DMS53 (cell line): ENCODE measurements at regions not wholly inside any gene's neighbourhood (a gene's known extent, or its start where the extent isn't known, plus 50 kb on each side); places are given as distances from the start of the nearest gene placed in this dataset.

Experiments used
- DNase-seq: peaks from one replicate; lab custom pipeline; 2025; lab: John Stamatoyannopoulos, UW

DNA sequence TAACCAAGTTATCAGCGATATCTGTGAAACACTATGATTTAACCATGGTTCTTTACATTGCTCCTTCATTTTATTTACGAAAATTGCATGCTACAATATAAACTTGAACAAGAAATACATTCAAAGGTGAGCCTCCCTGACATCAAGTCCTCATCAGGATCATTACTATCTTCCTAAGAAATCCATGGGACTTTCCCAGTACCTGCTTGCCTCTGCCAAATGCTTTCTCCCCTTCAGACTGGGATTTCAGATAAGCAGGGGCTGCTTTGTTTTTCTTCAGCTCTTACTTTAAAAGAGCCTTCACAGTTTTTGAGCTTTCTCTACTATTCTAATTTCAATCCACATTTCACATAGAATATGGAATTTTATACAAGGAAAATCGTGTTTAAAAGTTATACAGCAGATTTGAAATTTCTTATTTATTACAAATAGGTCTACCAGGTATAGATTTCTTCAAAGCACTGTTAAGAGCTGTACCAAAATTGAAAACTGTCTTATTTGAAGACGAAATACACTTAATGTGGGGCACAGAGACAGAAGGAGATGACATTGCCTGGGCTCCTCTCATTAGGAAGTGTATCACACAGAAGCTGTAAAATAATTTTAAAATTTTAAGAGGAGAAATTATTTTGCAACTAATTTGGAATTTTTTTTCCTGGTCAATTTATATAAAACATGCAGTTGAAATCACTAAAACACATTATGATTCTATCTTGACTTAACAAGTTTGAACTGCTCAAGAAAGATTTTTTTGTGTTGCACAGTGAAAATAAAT lies 615.0 kb upstream of the AGTR1 start:
- no peak for DNase-seq

DNA sequence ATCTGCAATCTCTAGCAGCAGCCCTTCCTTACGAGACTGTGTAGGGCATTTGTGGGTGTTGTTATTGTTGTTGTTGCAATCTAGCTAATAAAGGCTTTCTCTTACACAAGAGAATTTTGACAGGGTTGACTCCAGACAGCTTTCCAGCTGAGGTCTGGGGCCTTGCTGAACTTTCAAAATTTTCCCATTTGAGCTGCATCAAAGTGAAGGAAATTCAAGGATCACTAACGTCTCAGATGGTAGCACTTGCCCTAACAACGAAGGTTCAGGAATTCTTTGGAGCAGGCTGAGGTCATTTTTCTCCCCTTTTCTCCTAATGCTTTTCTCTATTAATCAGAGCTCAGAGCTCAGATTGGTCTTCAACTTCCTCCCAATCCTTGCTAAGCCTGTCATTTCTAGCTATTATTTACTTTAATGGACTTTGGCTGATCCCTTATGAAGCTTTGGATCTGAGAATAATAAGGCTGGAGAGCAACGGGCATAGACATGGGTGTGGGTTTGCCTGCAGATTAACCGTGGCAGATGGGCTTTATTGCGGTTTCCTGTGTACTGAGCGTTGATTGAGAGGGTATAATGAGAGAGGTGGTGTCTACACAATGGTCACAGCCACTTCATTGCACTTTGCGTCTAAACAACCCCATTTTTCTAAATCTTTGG lies 614.0 kb upstream of the AGTR1 start:
- DNase-seq = no peak

DNA sequence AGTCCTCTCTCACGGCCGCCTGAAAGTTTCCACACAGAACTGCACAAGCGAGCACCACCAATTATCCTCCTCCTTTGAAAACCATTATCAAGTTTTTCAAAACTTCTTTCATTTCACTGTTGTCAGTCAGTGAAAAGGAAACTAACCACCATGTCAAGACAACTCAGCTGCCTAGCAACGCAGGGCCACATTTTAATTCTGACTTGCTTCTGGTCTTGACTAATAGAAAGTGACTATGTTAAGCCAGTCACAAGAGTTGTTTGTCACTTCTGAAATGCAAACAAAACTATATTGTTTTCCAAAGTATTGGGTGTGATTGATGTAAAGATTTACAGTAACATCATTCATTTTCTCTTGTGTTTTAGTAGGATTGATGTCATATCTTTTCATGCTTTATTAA lies 612.8 kb upstream of the AGTR1 start:
- no peak for DNase-seq

DNA sequence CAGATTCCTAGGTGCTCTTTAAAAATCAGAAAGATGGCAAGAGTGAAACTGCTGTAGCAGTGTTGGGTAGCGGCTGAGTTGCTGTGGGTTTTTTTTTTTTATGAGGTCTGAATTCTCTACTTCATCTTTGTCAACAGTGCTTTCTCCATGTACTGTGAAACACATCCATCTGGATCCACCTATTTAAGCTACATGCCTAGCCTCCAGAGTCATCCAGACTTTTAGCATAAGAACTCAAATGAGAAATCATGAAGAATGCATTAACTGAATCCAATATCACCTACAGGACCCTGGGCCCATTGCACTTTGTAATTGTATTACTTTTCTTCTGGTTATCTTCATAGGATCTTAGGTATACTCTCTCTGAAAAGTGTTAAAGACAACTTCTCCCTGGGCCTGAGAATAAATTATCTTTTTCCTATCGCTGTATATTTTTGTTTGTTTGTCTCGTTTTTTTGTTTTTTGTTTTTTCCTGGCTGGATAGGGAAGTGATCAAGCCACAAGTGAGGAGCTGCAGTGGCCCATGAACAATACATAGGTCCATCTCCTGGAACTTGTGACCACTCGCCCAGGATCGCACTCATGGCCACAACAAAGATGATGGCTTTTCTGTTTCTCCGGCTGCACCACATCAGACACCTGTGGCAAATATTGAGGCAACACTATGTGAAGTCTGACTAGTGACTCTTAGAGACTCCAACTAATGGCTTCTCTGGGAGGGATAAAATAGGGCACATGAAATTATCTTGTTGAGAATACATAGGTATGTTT lies 609.9 kb upstream of the AGTR1 start:
- no peak for DNase-seq

DNA sequence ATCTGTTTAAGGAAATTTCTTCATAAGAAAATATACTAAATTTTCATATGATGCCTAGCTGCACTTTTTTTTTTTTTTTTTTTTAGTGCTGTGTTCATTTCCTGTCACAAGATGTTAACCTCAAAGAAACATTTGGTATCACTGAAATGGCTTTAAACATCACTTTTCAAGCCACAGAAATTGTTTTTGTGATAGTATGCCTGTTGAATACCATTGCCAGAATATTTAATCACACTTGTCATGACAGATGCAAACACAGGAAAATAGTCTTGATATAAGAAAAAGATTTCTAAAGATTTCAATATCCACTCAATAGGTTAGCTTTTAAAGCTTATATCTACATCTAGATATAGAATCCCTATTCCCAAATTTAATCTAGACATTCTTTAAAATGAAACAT lies 608.5 kb upstream of the AGTR1 start:
- no peak for DNase-seq

DNA sequence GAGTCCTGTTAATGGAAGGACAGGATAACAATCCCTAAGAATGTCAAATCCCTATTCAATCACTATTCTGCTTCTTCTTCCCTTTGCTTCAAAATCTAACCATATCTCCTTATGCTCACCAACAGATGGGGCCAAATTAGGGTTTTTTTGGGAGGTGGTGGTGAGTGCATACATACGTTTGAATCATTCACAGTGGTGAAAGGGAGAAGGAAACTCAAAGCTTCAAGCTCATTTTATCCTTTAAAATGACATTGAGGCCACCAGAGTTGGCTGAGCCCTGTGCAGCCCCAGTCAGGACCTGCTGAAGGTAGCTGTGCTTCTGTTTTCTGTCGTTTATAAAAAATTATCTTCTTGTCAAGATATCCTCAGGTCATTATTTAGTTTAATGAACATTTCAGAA lies 607.5 kb upstream of the AGTR1 start:
- DNase-seq = no peak

DNA sequence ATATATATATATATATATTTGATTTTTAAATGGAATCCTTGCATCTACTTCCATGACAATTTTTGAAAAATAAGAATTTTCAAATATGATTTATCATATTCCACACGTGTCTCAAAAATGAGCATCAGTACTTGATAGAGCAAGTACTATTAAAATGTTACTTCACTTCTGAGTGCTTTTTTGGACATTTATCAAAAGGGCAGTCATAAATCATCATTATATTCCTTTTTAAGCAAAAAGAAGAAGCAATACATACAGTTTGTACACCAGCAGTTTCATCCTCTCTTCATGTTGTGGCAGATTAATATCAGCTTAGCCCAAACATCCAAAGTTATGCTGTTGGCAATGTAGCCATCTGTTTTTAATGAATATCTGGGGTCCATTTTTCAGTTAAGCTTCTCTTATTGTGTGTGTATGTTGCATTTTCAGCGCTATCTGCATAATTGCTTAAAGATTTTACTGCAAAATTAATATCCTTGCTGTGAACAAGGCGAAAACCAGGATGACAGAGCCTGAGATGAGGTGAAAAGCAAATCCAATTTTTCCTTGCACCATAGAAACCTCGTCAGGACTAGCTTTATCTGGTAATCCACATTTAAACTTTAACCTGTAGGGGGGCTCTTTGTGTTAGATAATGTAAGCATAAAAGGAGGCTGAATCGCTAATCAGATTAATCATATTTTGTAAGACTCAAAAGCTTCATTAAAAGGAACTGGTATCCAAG lies 604.9 kb upstream of the AGTR1 start:
- DNase-seq = no peak

DNA sequence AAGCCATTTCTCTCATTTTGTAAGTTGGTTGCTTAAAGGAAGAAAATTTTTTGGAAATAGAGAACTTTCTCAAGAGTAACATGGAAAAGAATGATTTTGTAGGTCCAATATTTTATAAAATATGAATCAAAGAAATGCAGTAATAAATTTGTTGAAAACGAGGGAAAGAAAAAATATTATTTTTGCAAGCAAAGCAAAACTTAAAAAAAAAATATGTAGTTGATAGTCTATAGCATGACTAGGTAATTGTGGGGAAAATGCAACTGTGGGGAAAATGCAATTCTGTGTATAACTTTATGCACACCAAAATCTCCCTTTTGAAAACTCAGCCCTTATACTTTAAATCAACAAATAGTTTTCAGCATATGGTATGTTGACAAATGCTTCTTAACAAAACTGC lies 604.0 kb upstream of the AGTR1 start:
- DNase-seq = no peak

DNA sequence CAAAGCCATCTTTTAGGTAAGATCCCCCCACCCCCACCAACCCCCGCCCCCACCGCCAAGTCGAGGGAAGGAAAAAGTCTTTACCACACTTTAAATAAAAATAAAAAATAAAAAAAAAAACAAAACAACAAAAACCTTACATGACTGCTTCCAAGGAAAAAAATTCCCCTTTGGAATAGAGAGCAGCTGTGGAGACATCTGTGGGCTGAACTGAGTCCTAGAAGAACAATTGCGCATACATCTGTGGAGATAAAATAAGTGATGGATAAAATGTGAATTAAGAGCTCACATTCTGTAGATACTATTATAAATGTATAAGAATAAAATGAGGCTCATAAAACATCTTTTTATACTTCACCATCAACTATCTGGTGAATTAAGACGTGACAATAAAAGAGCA lies 601.7 kb upstream of the AGTR1 start:
- DNase-seq = no peak

DNA sequence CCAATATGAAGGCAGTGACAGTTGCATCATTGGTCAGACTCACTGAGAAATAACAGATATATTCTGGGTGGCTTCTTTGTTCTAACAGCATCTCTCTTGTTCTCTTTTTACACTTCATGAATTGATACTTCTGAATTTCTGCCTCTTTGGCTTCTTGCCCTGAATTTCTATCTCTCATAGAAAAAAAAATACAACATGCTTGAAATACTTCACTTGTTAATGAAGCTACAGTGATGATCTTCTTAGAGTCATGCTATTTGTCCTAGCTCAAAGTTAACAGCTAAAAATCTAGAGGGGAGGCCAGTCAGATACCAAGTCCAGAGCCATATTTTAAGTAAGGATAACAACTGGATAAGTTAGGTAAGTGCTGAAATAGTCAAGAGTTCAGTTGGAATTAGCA lies 597.2 kb upstream of the AGTR1 start:
- DNase-seq = no peak

DNA sequence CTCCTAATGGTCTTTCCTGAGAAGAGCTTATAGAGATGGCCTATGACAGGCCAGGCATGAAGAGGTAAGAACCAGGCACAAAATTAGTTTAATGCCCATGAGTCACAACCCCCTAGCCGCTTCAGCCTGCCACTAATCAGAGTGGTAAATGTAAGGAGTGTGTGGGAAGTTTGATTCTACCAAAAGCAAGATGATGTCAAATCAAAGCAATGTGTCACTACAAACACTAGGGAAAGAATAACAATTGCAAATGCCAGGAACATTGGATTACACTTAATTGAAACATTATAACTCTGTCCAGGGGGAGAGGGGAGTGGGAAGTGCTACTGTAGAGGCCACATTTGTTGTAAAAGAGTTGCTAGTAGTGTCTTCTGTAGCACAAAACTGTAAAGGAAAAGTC lies 596.6 kb upstream of the AGTR1 start:
- DNase-seq = no peak

DNA sequence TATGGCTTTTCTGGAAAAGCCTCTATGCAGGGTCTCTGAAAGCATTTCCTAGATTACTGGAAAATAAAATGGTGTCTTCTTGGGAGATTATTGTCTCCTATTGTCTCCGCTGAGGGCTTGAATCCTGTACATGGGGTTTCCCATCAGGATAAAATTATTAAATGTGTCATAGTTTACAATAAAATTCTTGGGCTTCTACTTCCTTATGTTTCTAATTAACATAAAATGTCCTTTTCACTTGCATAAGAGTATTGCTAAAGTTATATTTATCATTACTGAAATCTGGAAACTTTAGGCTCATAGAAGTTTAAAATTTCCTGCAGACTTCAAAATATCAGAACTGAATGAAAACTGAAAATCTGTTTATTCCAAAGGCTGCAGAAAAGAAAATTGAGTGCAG lies 595.5 kb upstream of the AGTR1 start:
- DNase-seq = no peak

DNA sequence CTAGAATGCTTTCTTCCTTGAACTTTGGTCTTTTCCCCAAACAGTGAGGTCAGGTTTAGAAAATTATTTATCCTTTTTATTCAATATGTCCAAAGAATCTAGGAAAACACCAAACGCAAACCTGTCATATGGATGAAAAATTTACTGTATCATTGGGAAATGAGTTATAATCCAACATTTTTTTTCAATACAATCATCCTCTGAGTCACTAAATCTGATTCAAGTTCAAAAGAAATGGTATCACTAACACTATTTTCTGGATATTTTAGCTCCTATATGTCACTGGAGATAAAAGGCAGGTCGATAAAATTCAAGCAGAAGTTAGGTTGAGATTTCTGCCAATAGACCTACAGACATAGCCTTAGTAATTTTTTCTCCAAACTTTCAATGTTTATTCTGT lies 591.6 kb upstream of the AGTR1 start:
- no peak for DNase-seq

DNA sequence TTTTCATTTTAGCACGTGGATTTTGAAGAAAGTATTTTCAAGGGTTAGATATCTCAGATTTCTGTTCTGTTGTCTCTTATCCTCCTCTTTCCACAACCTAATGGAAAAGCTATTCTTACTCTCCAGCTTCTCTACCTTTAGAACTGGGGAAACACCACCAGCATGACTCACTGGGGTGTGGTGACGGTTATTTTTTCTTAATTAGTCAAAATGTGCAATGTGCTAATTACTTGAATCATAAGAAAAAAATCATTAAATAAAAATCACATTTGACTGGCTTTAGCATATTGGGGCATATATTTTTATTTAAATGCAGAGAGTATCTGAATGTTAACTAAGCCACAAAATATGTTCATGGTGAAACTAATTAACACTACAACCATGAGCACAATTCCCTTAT lies 570.7 kb upstream of the AGTR1 start:
- no peak for DNase-seq

DNA sequence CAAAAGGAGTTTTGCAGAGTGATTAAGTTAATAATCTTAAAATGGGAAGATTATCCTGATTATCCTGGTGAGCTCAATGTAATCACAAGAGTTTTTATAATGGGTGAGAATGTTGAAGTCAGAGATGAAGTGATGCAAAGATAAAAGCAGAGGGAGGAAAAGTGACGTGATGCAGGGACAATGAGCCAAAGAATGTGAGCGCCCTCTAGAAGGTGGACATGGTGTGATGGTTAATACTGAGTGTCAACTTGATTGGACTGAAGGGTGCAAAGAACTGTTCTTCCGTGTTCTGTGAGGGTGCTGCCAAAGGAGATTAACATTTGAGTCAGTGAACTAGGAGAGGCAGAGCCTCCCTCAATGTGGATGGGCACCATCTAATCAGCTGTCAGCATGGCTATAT lies 569.6 kb upstream of the AGTR1 start:
- DNase-seq = peak; percentile 4

DNA sequence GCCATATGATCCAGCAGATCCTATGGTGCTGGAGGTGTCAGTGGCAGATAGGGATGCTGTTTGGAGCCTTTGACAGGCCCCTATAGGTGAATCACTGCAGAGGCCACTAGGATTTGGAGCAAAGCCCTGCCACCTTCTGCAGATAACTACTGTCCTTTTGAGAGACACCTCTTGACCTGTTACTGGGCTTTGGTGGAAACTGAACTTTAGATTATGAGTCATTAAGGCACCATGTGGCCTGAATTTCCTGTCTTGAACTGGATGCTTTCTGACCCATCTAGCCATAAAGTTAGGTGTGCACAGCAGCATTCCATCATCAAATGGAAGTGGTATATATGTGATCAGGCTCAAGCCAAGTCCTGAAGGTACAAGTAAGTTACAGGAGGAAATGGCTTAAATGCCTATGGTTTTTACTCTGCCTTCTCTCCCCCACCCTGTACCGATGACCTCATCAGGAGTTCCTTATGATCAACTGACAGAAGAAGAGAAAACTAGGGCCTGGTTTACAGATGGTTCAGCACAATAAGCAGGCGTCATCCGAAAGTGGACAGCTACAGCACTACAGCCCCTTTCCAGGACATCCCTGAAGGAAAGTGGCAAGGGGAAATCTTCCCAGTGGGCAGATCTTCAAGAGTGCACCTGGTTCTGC lies 565.6 kb upstream of the AGTR1 start:
- DNase-seq = peak; percentile 13

DNA sequence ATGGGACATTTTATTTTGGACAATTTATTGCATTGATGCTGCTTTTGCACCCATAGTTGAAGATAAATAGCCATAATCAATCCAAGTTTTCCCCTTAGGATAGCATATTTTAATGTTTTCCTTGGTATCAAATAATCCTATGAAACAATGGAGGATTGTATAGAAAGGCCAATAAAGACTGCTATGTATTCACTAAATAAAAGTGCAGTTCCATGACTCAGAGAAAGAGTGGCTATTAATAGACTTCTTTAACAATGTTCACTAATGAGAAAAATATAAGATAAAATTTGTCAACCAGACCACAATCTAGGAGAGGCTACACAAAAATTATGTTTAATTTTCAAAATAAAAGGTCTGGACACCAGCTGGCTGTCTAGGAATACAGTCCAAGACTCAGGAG lies 560.9 kb upstream of the AGTR1 start:
- no peak for DNase-seq

DNA sequence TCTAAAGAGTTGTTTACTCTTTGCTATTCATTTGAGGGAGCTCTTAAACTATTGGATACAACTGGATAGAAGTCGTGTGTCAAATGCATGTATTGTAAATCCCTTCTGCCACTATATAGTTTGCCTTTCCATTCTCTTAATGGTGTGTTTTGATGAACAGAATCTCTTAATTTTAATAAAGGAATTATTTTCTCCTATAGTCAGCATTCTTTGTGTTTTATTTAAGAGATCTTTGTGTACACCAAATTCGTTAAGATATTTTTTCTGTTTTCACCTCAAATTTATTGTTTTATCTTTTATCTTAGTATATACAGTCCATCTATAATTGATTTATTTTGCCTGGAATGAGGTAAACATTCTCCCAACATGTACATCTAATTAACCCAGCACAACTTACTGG lies 551.5 kb upstream of the AGTR1 start:
- DNase-seq = no peak

DNA sequence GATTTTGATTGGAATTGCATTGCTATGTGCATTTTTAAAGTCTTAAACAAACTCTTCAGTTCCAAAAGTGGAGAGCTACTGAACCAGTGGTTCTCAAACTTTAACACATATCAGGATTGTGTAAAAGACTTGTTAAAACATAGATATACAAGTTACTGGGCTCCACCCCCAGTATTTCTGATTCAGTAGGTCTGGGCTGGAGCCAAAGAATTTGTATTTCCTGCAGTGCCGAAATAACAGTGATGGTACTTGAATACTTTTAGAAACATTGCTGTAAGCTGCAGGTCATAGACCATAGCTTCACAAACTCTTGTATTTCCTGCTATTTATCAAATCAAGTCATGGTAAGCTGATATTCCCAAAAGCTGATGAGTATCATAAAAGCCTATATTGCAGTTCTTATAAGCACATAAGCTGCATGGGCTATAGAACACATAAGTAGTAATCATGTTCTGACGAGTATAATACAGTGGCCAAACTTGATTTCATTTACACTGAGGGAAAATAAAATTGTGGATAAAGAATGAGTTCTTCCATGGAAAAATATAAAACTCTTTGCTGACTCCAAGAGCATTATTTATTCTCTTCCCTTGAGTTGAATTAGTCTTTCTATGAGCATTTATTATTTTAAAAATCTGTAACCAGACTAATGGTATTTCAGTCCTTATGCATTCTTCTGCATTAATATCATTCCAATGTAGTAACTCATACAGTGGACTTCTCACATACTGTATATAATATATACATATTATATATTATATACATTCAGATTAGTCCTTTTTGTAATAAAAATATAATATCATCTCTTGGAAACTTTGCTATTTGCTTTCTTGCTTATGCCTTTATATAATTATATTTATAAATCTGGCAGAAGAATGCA lies 550.5 kb upstream of the AGTR1 start:
- DNase-seq = no peak

DNA sequence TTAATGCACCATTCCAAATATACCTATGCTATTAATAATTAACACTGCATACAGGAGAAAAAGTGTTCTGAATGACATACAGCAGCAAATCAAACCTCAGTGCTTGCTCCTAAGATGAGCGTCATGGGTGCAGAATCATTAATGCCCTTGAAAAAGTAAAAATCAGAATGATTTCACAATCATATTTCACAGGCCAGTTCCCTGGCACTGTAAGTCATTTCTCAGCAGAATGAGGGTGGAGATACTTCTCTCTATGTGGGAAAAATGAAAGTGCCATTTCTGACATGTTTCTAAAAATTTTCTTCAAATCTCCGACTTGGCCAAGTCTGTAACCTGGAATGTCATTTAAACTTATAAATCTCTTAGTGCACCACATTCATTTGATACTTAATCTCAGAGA lies 549.8 kb upstream of the AGTR1 start:
- no peak for DNase-seq

DNA sequence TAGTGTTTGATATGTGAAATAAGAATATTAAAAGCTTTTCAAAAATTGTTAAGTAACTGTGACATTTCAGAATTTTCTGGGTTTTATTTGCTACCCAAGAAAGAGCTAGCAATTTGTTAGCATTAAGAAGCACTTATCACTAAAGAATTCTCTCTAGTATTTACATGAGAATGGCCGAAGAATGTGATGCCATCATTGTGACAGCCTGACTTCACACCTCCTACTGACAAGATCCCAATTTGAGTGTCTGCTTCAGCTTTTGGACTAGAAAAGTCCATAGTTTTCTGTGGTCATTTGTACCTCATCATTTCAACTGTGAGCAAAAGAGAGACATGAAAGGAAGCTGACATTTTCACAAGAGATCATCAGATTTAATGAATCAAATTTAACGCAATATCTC lies 548.1 kb upstream of the AGTR1 start:
- DNase-seq = no peak
